Esophagus squamous epithelium (tissue), 4 donors: ENCODE measurements at regions not wholly inside any gene's neighbourhood (a gene's known extent, or its start where the extent isn't known, plus 50 kb on each side); places are given as distances from the start of the nearest gene placed in this dataset.

Source experiments
- POLR2A ChIP-seq, 4 donors: fragments of 450-650 bp; IDR thresholded peaks; one replicate each; pipeline ENCODE4 v1.6.1; 2017; ENCODE audit warnings: antibody characterized with exemption in 4 of 4, mild to moderate bottlenecking in 4 of 4, moderate library complexity in 3 of 4
- TF ChIP-seq, protein P1 (sequence below), 6 experiments: fragments of 450-650 bp in 4 of 6; fragments of 200-600 bp in 2 of 6; sonication (generic) in 2 of 6; IDR thresholded peaks; one replicate each; pipeline ENCODE4 v1.5.1; 2016 to 2019; ENCODE audit warnings: antibody characterized with exemption in 6 of 6, mild to moderate bottlenecking in 4 of 6, moderate library complexity in 4 of 6

GRCh38 chr3:65202395-65202794, 514.6 kb upstream of the ADAMTS9 start:
- TF ChIP-seq, protein P1, sequence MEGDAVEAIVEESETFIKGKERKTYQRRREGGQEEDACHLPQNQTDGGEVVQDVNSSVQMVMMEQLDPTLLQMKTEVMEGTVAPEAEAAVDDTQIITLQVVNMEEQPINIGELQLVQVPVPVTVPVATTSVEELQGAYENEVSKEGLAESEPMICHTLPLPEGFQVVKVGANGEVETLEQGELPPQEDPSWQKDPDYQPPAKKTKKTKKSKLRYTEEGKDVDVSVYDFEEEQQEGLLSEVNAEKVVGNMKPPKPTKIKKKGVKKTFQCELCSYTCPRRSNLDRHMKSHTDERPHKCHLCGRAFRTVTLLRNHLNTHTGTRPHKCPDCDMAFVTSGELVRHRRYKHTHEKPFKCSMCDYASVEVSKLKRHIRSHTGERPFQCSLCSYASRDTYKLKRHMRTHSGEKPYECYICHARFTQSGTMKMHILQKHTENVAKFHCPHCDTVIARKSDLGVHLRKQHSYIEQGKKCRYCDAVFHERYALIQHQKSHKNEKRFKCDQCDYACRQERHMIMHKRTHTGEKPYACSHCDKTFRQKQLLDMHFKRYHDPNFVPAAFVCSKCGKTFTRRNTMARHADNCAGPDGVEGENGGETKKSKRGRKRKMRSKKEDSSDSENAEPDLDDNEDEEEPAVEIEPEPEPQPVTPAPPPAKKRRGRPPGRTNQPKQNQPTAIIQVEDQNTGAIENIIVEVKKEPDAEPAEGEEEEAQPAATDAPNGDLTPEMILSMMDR (IDR thresholded peaks at IDR 0.05), result no peak
- no peak for TF ChIP-seq POLR2A (IDR thresholded peaks at IDR 0.05)
